Caki2 (cell line): ENCODE measurements at regions not wholly inside any gene's neighbourhood (a gene's known extent, or its start where the extent isn't known, plus 50 kb on each side); places are given as distances from the start of the nearest gene placed in this dataset.

Experiments used
- DNase-seq: peaks from one replicate; pipeline ENCODE4 v3.0.0-alpha.2; 2015; ENCODE audit warnings: low read depth
- in situ Hi-C: cut with HindIII; loops from 2 replicates; pipeline ENCODE4 v1.10.0; 2016; ENCODE audit warnings: low sequenced_read_pairs, low pct_unique_long_range_greater_than_20kb, mixed read lengths

DNA sequence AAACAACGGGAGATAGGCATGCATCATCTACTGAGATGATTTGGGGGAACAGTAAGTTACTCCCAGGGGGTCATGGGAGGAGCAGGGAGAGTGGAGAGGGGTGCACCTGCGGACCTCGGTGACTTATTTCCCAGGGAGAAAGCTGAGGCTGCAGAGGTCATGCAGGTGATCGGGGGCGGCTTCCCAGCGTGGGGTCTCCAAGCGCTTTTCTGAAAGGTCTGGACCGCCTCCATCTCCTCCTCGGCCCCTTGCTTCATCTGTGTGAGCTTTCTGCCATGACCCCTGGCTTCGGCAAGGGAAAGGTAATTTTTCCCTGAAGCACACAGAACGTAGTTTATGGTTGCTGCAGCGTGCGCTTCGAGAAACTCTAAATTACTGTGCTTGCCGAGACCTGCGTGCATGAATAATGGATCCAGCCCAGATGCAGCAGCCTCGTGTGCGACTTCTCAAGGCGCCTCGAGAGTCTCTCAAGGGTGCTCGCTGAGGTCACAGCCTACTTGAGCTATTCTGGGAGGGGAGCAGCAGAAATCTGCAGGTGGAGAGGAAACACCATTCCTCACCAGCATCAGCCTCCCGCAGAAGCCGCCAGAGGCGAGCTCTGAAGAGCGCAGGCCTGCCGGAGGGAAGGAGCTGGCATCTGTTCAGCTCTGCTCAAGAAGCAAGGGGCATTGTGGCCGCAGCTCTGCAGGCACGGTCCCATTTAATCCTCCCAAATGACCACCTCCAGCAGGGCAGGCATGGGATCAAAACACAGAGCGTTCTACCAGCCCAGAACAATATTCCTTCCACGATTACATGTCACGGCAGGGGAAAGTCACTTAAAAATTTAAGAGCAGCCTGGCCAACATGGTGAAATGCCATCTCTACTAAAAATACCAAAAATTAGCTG is 308.4 kb upstream of the MYT1L start:
- DNase-seq = no peak

GRCh38 chr2:2638547-2639220 is 307.6 kb upstream of the MYT1L start:
- in situ Hi-C loops = no loop called here

More for the DNA sequence above, 308.4 kb upstream of the MYT1L start:
- in situ Hi-C loops = no loop called here

GRCh38 chr2:2636813-2637212 is 305.7 kb upstream of the MYT1L start:
- DNase-seq = no peak
- in situ Hi-C loops = no loop called here

More at GRCh38 chr2:2638547-2639220, 307.6 kb upstream of the MYT1L start:
- DNase-seq = no peak

DNA sequence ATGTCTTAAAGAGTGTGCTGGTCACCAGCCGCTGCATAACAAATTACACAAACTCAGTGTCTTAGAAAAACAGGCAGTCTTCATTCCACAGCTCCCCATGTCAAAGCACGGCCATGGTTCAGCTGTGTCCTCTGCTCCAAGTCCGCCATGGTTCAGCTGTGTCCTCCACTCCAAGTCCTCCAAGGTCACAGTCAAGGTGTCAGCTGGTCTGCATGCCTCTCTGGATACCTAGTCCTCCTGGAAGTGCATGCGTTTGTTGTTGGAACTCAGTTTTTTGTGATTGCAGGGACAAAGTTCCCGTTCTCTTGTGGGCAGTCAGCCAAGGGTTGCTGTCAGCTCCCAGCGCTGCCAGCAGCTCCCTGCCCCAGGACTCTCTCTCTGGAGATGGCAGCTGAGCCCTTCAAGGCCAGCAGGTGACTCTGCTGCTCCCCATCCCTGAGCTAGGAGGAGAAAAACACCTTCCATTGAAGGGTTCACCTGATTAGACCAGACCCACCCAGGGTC is 304.0 kb upstream of the MYT1L start:
- in situ Hi-C loops = no loop called here
- no peak for DNase-seq

DNA sequence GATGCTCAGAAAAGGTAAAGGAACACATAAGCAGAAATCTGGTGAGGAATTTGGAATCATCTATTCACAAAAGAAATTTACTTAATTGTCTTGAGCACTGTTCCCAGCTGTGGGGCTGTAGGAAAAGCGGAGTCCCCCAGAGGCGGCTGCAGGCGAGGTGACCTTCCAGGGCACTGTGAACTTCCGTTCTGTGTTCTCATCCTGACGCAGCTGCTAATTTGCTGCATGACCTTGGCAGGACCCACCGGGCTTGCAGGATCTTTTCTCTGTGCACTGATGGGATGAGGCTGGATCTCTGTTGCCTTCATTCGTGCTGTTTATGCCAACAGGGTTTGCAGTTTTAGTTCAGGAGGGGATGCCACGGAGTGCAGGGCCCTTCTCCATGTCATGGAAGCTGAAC is 301.9 kb upstream of the MYT1L start:
- no peak for DNase-seq
- in situ Hi-C loops = no loop called here

DNA sequence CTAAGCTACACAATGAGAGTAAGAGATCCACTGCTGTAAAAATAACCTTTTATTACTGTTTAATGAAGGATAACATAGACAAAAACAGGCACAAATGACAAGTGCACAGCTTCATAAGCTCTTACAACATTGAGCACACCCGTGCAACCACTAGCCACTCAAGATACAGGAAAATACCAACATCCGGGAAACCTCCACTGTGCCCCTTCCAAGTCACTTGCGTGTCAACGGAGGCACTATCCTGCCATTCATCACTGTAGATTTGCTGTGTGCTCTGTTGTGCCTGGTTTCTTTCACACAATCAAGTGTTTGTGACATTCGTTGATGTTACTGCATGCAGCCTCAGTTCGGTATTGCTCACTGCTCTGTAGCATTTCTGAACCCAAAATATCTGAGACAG is 292.9 kb upstream of the MYT1L start:
- DNase-seq = no peak

GRCh38 chr2:2621855-2622254 is 290.8 kb upstream of the MYT1L start:
- in situ Hi-C loops = no loop called here
- no peak for DNase-seq

More for the DNA sequence above, 292.9 kb upstream of the MYT1L start:
- in situ Hi-C loops = no loop called here

GRCh38 chr2:2620604-2621003 is 289.5 kb upstream of the MYT1L start:
- no peak for DNase-seq
- in situ Hi-C loops = no loop called here

DNA sequence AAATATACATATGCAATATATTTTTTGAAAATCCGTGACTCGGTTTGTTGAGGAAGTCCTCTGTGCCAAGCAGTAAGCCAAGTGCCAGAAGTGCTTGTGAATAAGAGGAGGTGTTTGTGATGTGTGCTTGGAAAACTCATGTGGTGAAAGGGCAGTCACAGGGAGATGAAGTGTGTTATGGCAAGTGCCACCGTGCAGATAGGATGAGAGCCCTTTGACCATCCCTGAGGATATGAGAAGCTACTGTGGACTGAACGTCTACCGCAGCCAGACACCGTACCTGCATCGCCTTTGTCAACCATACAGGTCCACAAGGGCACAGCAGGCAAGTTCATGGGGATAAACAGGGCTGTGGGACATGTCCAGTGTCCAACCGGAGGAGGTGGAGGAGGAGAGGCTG is 288.9 kb upstream of the MYT1L start:
- in situ Hi-C loops = no loop called here
- no peak for DNase-seq

GRCh38 chr2:2614452-2614851 is 283.4 kb upstream of the MYT1L start:
- DNase-seq = no peak
- in situ Hi-C loops = no loop called here

DNA sequence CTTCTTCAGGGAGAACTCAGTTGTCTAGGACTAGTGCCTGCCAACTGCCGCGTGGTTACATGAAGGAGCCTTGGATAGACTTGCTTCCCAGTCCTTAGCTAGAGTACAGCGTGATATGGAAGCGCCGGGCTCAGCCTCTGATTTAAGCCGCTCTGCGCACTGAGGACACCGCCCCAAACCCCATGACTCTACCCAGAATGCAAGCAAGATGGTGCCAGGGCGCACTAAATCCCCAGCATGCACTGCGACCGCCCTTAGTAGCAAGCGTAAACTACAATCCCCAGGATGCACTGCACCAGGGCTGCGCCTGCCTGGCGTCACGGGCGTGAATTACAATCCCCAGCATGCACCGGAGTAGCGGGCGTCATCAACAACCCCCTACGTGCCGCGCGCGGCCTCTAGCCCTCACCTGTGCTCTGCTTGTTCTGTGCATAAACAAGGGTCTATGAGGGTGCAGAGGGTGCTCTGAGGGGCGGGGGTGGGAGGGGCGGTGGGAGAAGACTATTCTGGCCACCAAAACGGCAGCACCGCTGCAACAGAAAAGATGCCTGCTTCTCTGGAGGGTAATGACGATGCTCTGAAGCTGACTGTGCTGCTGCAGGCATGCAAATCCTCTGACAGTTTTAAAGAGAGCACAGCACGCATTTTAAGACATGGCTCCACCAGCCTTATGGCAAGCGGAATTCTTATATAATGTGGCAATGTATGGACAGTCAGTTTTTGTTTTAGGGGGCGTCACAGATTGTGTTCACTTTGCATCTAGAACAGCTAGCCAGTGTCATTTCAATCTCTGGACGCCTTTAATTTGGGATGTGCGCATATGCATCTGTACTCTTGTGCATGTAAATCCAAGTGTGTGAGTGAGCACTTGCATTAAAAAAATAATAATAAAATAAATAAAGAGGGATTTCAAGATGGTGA is 282.5 kb upstream of the MYT1L start:
- in situ Hi-C loops = no loop called here
- DNase-seq = peak; percentile 95

DNA sequence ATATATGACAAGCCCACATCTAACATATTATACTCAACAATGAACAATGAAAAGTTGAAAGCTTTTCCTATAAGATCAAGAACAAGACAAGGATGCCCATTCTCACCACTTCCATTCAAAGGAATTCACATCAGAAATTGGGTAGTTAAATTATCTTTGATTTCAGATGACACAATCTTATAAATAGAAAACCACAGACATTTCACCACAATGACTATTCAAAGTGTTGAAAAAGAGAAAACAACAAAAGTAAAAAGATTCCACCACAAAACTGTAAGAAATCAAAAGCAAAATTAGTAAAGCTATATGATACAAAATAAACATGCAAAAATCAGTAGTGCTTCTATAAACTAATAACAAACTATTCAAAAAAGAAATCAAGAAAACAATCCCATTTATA is 279.7 kb upstream of the MYT1L start:
- in situ Hi-C loops = no loop called here
- no peak for DNase-seq

DNA sequence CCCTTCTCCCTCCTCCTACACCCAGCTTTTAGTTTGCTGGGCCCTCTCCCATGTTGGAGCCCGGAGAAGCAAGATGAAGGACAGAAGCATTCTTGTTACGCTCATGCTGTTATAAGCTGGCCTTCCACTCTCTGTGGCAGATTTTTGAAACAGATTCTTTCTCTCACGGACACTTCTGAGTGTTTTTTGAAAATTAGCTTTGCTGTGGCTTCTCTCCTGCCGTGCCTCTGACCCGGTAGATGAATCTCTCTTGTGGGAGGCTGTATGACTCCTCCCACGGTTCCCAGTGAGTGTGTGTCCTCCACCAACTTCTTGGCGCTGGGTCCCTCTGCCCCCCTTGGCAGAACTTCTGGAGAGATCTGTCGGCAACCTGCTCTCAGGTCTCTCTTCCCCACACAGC is 269.3 kb upstream of the MYT1L start:
- DNase-seq = no peak
- in situ Hi-C loops = no loop called here

GRCh38 chr2:2599441-2599840 is 268.4 kb upstream of the MYT1L start:
- in situ Hi-C loops = no loop called here
- no peak for DNase-seq

DNA sequence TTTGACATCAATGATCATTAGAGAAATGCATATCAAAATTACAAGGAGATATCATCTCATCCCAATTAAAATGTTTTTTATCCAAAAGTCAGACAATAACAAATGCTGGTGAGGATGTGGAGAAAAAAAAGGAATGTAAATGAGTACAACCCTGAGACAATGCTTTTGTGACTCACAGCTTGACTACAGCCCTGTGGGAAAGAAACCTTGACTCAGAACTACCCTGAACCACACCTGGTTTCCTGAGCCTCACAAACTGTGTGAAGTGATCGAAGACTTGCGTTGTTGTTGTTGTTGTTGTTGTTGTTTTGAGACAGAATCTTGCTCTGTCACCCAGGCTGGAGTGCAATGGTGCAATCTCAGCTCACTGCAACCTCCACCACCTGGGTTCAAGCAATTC is 266.6 kb upstream of the MYT1L start:
- in situ Hi-C loops = no loop called here
- no peak for DNase-seq

- in situ Hi-C loops = no loop called here
- no peak for DNase-seq
Measured at GRCh38 chr2:2591542-2591940, 260.5 kb upstream of the MYT1L start.

DNA sequence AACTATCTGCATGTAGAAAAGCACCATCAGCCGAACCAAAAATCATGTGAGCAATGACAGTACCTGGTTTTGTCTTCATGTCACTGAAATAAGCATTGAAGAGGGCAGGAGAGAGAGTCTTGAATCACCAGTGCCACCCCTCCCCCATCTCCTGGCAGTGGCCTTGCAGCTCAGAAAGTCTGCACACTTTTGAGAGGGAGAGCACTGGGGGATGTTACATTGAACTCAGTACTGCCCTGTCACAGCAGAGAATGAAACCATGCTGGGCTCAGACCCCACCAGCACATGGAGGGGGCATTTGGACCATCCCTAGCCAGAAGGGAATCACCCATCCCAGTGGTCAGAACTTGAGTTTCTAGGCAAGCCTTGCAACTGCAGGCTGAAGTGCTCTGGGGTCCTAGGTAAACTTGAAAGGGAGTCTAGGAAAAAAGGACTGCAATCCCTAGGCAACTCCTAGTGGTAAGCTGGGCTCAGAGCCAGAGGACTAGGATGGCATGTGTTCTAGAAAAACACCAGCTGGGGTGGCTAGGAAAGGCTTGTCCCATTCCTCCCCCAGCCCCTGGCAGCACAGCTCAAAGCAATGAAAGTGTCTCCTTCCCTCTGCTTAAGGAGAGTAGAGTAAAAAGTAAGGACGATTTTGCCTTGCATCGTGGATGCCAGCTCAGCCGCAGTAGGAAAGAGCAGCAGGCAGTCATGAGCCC is 259.9 kb upstream of the MYT1L start:
- DNase-seq = no peak
- in situ Hi-C loops = no loop called here

GRCh38 chr2:2590141-2590540 is 259.1 kb upstream of the MYT1L start:
- no peak for DNase-seq
- in situ Hi-C loops = no loop called here
